Jurkat, Clone E6-1 (cell line): ENCODE measurements at regions not wholly inside any gene's neighbourhood (a gene's known extent, or its start where the extent isn't known, plus 50 kb on each side); places are given as distances from the start of the nearest gene placed in this dataset.

Experiments used
- DNase-seq: peaks from one replicate; pipeline ENCODE4 v3.0.0-alpha.2; 2011; ENCODE audit warnings: low read depth, low spot score
- H3K4me3 ChIP-seq: 2 replicates; pipeline ENCODE4 v1.5.1; 2011; ENCODE audit warnings: mild to moderate bottlenecking, low read length, control low read depth, moderate library complexity

- DNase-seq = no peak
Observed at GRCh38 chr7:13144673-13145072, 457.2 kb downstream of the ARL4A start.

DNA sequence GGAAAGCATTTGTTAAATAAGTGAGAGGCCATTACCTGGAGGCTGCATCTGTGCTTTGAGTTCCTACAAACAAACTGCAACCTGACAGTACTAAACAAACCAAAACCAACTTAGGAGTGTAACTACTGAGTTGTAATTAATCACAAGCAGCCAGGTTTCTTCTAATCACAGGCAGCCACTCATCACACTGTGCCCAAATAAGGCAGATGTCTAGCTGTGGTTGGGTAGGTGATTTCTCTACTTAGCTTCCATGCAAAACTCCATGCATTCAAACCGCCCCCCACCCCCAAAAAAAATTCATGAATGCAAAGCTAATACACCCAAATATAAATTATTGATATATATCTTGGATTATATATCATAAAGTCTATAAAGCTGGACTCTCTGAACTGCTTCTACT, 461.1 kb downstream of the ARL4A start:
- no peak overlapping the region for H3K4me3 ChIP-seq
- no peak for DNase-seq

More at GRCh38 chr7:13144673-13145072, 457.2 kb downstream of the ARL4A start:
- H3K4me3 ChIP-seq = no peak overlapping the region

GRCh38 chr7:13151978-13152377, 464.5 kb downstream of the ARL4A start:
- no peak overlapping the region for H3K4me3 ChIP-seq
- no peak for DNase-seq

DNA sequence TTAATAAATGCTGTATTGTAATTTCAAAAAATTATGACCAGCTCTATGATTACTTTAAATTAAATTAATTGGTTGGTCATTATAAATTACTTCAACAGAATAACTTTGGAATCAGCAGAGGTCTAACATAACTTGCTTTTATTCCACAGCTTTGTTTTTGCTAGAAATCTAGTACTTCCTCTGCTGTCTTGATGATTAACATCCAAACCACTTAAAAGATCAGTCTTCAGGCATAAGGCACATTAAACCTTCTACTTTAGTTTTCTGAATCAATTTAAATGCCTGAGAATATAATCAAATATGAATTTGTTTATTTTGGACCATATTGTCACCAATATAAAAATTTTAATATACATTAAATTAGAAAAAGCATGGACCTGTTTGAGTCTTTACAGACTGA, 465.3 kb downstream of the ARL4A start:
- no peak overlapping the region for H3K4me3 ChIP-seq
- no peak for DNase-seq

GRCh38 chr7:13153266-13153665, 465.8 kb downstream of the ARL4A start:
- DNase-seq = no peak
- H3K4me3 ChIP-seq = no peak overlapping the region

DNA sequence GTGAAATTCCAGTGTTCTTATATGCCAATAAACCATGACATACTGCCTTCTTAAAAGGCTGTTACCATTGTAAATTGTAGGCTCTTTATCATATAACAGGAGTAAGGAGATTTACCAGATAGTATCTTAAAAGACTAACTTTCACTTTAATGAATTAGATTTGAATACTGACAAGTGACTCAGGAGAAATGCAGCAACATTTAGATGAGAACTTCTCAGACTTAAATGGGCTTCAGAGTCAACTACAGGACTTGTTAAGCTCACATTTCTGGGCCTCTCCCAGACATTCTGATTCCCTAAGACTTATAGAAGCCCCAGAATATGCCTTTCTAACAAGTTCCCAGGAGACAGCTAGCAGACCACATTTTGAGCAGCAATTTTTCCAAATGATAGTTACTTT, 466.3 kb downstream of the ARL4A start:
- H3K4me3 ChIP-seq = no peak overlapping the region
- DNase-seq = no peak

GRCh38 chr7:13155188-13155587, 467.8 kb downstream of the ARL4A start:
- DNase-seq = peak; percentile 8
- no peak overlapping the region for H3K4me3 ChIP-seq

GRCh38 chr7:13159003-13159402, 471.6 kb downstream of the ARL4A start:
- no peak overlapping the region for H3K4me3 ChIP-seq

GRCh38 chr7:13159467-13160184, 472.2 kb downstream of the ARL4A start:
- no peak for DNase-seq
- no peak overlapping the region for H3K4me3 ChIP-seq

More at GRCh38 chr7:13159003-13159402, 471.6 kb downstream of the ARL4A start:
- no peak for DNase-seq

DNA sequence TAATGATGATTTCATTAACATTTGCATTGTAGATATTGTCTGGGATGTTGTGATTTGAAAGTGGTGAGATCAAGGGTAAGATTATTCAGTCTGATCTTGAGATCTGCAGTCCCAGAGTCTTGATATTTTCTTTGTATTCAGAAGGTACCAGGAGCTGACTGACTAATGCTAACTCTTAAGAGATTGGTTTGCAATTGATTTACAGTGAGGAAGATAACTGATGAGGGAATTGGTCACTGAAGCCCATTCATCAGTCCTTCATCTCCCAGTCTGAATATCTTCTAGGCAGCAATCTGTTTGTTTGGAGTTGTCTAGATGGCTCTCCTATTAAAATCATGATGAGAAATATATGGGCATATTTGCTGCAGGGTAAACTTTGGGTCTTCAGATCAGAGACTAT, 473.7 kb downstream of the ARL4A start:
- no peak overlapping the region for H3K4me3 ChIP-seq
- DNase-seq = no peak

- H3K4me3 ChIP-seq = no peak overlapping the region
- no peak for DNase-seq
Observed at GRCh38 chr7:13165854-13166253, 478.4 kb downstream of the ARL4A start.

- DNase-seq = no peak
- no peak overlapping the region for H3K4me3 ChIP-seq
Observed at GRCh38 chr7:13166801-13167200, 479.4 kb downstream of the ARL4A start.

DNA sequence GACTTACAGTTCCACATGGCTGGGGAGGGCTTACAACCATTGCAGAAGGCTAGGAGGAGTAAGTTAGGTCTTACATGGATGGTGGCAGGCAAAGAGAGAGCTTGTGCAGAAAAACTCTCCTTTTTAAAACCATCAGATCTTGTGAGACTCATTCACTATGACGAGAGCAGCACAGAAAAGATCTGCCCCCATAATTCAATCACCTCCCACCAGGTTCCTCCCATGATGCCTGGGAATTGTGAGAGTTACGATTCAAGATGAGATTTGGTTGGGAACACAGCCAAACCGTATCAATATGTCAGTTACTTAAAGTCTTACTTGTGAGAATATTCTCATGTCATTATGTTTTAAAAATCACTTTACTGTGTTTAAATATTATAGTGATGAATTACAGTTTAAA, 481.9 kb downstream of the ARL4A start:
- no peak overlapping the region for H3K4me3 ChIP-seq
- no peak for DNase-seq

DNA sequence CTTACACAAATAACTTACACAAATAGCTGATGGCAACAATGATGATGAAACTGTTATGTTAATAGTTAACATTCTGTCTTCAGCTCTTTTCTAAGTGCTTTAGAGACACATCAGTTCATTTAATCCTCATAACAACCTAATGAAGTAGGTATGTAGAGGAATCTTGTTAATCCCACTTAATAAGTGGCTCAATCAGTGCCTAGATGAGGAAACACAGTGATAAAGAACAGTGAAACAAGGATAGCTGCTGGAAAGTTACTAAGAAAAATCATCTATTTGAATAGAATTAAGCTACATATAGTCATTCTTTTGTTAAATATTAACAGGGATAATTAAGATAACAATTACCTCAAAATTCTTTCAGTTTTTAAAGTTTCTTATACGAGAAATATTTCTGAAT, 487.6 kb downstream of the ARL4A start:
- H3K4me3 ChIP-seq = no peak overlapping the region
- no peak for DNase-seq

DNA sequence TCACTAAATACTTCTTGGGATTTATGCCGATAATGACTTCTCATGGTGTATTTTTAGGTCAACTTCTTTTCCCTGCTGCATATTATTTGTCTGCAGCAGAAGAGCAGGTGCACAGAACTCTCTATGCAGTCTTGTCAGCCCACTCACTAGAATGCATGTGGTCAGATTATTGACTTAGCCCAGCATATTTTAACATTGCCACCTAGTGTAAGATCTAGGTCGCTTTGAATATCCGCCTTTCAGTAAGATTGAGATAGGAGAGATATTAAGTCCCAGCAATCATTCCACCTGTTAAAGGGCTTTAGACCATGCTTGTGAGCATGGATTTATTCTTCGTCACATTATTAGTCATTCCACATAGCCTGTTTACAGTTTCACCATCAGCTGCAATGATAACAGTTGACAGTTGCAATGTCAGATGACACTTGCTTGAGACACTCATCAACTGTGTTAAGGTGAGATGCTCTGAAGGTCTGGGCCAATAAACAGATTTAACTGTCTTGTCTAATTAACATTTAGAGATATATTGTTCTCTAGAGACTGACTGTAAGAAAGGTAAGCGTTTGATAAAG, 491.7 kb downstream of the ARL4A start:
- H3K4me3 ChIP-seq = no peak overlapping the region
- DNase-seq = no peak

- DNase-seq = no peak
- H3K4me3 ChIP-seq = no peak overlapping the region
Observed at GRCh38 chr7:13179775-13180523, 492.5 kb downstream of the ARL4A start.

GRCh38 chr7:13181216-13181615, 493.8 kb downstream of the ARL4A start:
- DNase-seq = no peak
- no peak overlapping the region for H3K4me3 ChIP-seq

DNA sequence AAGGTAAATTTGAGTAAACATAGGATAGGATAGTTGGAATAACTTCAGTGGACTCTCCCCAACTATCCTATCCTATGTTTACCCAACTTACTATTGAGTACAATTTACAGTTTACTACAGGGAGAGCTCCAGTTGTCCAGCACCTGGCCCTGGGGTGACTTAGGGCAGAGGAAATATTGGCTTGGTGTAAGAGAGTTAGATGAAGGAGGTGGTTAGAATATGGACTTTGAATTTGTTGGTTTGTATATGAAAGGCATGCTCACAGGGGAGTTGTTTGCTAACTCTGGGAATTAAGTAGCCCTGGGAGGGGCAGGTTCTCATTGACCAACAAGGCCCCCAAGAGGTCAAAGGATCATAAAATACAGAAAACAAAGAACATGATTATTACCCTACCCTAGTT, 497.7 kb downstream of the ARL4A start:
- DNase-seq = no peak
- no peak overlapping the region for H3K4me3 ChIP-seq

- DNase-seq = no peak
- H3K4me3 ChIP-seq = no peak overlapping the region
Observed at GRCh38 chr7:13188236-13188805, 500.9 kb downstream of the ARL4A start.

GRCh38 chr7:13188922-13189321, 501.5 kb downstream of the ARL4A start:
- no peak for DNase-seq

More at GRCh38 chr7:13188922-13189321, 501.5 kb downstream of the ARL4A start:
- H3K4me3 ChIP-seq = no peak overlapping the region
